ENCODE measurements at regions not wholly inside any gene's neighbourhood (a gene's known extent, or its start where the extent isn't known, plus 50 kb on each side); places are given as distances from the start of the nearest gene placed in this dataset.
"Not testable (repeated sequence)": the region's sequence is repeated elsewhere in the genome, so short reads cannot be mapped to it uniquely, and the experiment has no call there.

- not testable (repeated sequence) for TF ChIP-seq TAF7 (optimal IDR thresholded peaks at IDR 0.05; ENCODE audit: borderline replicate concordance, low read depth, low read length); CTCF (IDR thresholded peaks at IDR 0.05; ENCODE audit: control extremely low read depth in 1 of 3, insufficient read depth in 1 of 3, low read depth in 1 of 3, low read length in 3 of 3); CHD2 (IDR thresholded peaks at IDR 0.05; ENCODE audit: low read length); SRF (IDR thresholded peaks at IDR 0.05; ENCODE audit: low read depth, low read length); JUN (IDR thresholded peaks at IDR 0.05; ENCODE audit: low read depth, low read length); ATF3 (IDR thresholded peaks at IDR 0.05; ENCODE audit: insufficient read depth, low read depth, low read length)
These were observed 150.7 kb upstream of the CDH4 start for GRCh38 chr20:61101321-61101720.

Measured in H1 (cell line).